SK-N-SH (cell line): ENCODE measurements at regions not wholly inside any gene's neighbourhood (a gene's known extent, or its start where the extent isn't known, plus 50 kb on each side); places are given as distances from the start of the nearest gene placed in this dataset.

Experiments used
- CTCF ChIA-PET: fragments of 300-600, 350-600 bp; formaldehyde crosslinking; extraction: SDS; loops from one replicate; lab custom pipeline; 2021; lab: Yijun Ruan, JAX
- POLR2A ChIA-PET: fragments of 350-600 bp; sonication (Branson Sonifier 250); formaldehyde crosslinking; extraction: SDS; loops from one replicate; lab custom pipeline; 2020; ENCODE audit warnings: antibody characterized with exemption, inconsistent platforms; lab: Yijun Ruan, JAX
- DNase-seq: peaks from one replicate; pipeline ENCODE4 v3.0.0; 2012
- H2AFZ ChIP-seq: fragments of 200-600 bp; sonication (generic); 2 replicates; pipeline ENCODE4 v1.8.1; 2016; ENCODE audit warnings: antibody characterized with exemption, mild to moderate bottlenecking, low read depth
- H3F3A ChIP-seq: fragments of 200-600 bp; sonication (generic); replicated peaks from 2 replicates; pipeline ENCODE3; 2016; ENCODE audit warnings: antibody characterized with exemption, mild to moderate bottlenecking; ENCODE audit not compliant: insufficient read depth
- H3K27ac ChIP-seq, 2 experiments: fragments of 200-500 bp in 1 of 2; fragments of 200-600 bp in 1 of 2; sonication (Bioruptor generic) in 1 of 2; sonication (generic), shearing (Covaris generic) in 1 of 2; 2 replicates each; pipeline versions ENCODE4 v1.5.1 to v1.6.1; 2014 to 2016; ENCODE audit warnings: low read depth in 2 of 2, inconsistent platforms in 1 of 2, low read length in 1 of 2, mild to moderate bottlenecking in 1 of 2, mixed read lengths in 1 of 2
- H3K27me3 ChIP-seq: fragments of 200-600 bp; sonication (generic), shearing (Covaris generic); 2 replicates; pipeline ENCODE4 v1.6.1; 2016; ENCODE audit warnings: mixed run types; ENCODE audit not compliant: insufficient read depth
- H3K36me3 ChIP-seq, 2 experiments: fragments of 200-500 bp in 1 of 2; fragments of 200-600 bp in 1 of 2; sonication (Bioruptor generic) in 1 of 2; sonication (generic) in 1 of 2; replicated peaks in 1 of 2; 2 replicates each; pipeline versions ENCODE3 to v1.5.1; 2014 to 2016; ENCODE audit warnings: low read length in 1 of 2, mild to moderate bottlenecking in 1 of 2; ENCODE audit not compliant: insufficient read depth in 2 of 2, control insufficient read depth in 1 of 2
- H3K4me1 ChIP-seq, 2 experiments: fragments of 200-500 bp in 1 of 2; fragments of 200-600 bp in 1 of 2; sonication (Bioruptor generic) in 1 of 2; sonication (generic), shearing (Covaris generic) in 1 of 2; 2 replicates each; pipeline versions ENCODE4 v1.5.1 to v1.6.1; 2014 to 2016; ENCODE audit warnings: low read depth in 1 of 2, low read length in 1 of 2, mixed run types in 1 of 2; ENCODE audit not compliant: insufficient read depth in 2 of 2, control insufficient read depth in 1 of 2
- H3K4me2 ChIP-seq: fragments of 200-600 bp; sonication (generic), shearing (Covaris generic); 2 replicates; pipeline ENCODE4 v1.6.1; 2017; ENCODE audit warnings: mixed run types
- H3K4me3 ChIP-seq, 2 experiments: fragments of 200-500 bp in 1 of 2; fragments of 200-600 bp in 1 of 2; sonication (Bioruptor generic) in 1 of 2; sonication (generic), shearing (Covaris generic) in 1 of 2; 2 replicates each; pipeline versions ENCODE4 v1.5.1 to v1.8.1; 2014 to 2016; ENCODE audit warnings: low read depth in 2 of 2, inconsistent platforms in 1 of 2, low read length in 1 of 2, mild to moderate bottlenecking in 1 of 2, mixed read lengths in 1 of 2, moderate library complexity in 1 of 2
- H3K79me2 ChIP-seq: fragments of 200-600 bp; sonication (generic); 2 replicates; pipeline ENCODE4 v1.8.1; 2017; ENCODE audit warnings: mild to moderate bottlenecking; ENCODE audit not compliant: insufficient read depth
- H3K9ac ChIP-seq: fragments of 200-600 bp; sonication (generic); 2 replicates; pipeline ENCODE4 v1.6.1; 2017; ENCODE audit warnings: mixed run types
- H3K9me2 ChIP-seq: fragments of 200-600 bp; sonication (generic); 2 replicates; pipeline ENCODE4 v1.6.1; 2017; ENCODE audit warnings: mixed run types
- H3K9me3 ChIP-seq: fragments of 200-600 bp; sonication (generic); 2 replicates; pipeline ENCODE4 v1.6.1; 2017; ENCODE audit warnings: mixed run types, mild to moderate bottlenecking, moderate library complexity
- H4K20me1 ChIP-seq: fragments of 200-600 bp; sonication (generic); 2 replicates; pipeline ENCODE4 v1.6.1; 2017; ENCODE audit warnings: mild to moderate bottlenecking, mixed run types; ENCODE audit not compliant: insufficient read depth
- EP300 ChIP-seq, 2 experiments: IDR thresholded peaks; 2 replicates each; pipeline versions ENCODE4 v1.4.0 to v1.6.1; 2012; ENCODE audit warnings: borderline replicate concordance in 1 of 2, low read depth in 1 of 2, low read length in 1 of 2
- EZH2phosphoT487 ChIP-seq: fragments of 200-600 bp; sonication (generic); IDR thresholded peaks from 2 replicates; pipeline ENCODE4 v1.6.1; 2017; ENCODE audit warnings: low read depth, mixed run types, mild to moderate bottlenecking, antibody characterized with exemption, moderate library complexity, borderline replicate concordance
- FOSL2 ChIP-seq: IDR thresholded peaks from 2 replicates; pipeline ENCODE4 v1.4.0; 2012; ENCODE audit warnings: low read depth, mild to moderate bottlenecking, moderate library complexity, borderline replicate concordance
- FOXJ3 ChIP-seq: sonication (generic); formaldehyde crosslinking; IDR thresholded peaks from 2 replicates; pipeline ENCODE4 v1.5.1; 2020; ENCODE audit warnings: mild to moderate bottlenecking, missing genetic modification reagents
- GABPA ChIP-seq: IDR thresholded peaks from 2 replicates; pipeline ENCODE4 v1.4.0; 2012; ENCODE audit warnings: low read depth, mild to moderate bottlenecking
- MAX ChIP-seq: IDR thresholded peaks from 2 replicates; pipeline ENCODE4 v1.4.0; 2012; ENCODE audit warnings: low read depth
- MXI1 ChIP-seq: IDR thresholded peaks from 2 replicates; pipeline ENCODE4 v1.6.1; 2012; ENCODE audit warnings: mild to moderate bottlenecking, low read depth, low read length, improper control_type of control experiment
- RCOR1 ChIP-seq: fragments of 150-350 bp; IDR thresholded peaks from 2 replicates; pipeline ENCODE4 v1.6.1; 2017; ENCODE audit warnings: antibody characterized with exemption, low read length
- REST ChIP-seq: IDR thresholded peaks from 2 replicates; pipeline ENCODE4 v1.6.1; 2012; ENCODE audit warnings: mild to moderate bottlenecking, low read depth, low read length, moderate library complexity
- RFX5 ChIP-seq: IDR thresholded peaks from 2 replicates; pipeline ENCODE4 v1.6.1; 2012; ENCODE audit warnings: mild to moderate bottlenecking, improper control_type of control experiment, low read length
- TCF12 ChIP-seq: IDR thresholded peaks from 2 replicates; pipeline ENCODE4 v1.4.0; 2012
- TEAD4 ChIP-seq: IDR thresholded peaks from 2 replicates; pipeline ENCODE4 v1.4.0; 2012; ENCODE audit warnings: mild to moderate bottlenecking, borderline replicate concordance; ENCODE audit not compliant: insufficient read depth
- USF1 ChIP-seq: IDR thresholded peaks from 2 replicates; pipeline ENCODE4 v1.4.0; 2012; ENCODE audit warnings: low read depth, borderline replicate concordance
- USF2 ChIP-seq: fragments of 150-350 bp; IDR thresholded peaks from 2 replicates; pipeline ENCODE4 v1.6.1; 2017; ENCODE audit warnings: antibody characterized with exemption, low read length, low read depth, borderline replicate concordance
- YY1 ChIP-seq: IDR thresholded peaks from 2 replicates; pipeline ENCODE4 v1.4.0; 2012; ENCODE audit warnings: low read depth, mild to moderate bottlenecking
- ZBTB33 ChIP-seq: IDR thresholded peaks from 2 replicates; pipeline ENCODE4 v1.4.0; 2012; ENCODE audit warnings: low read depth, borderline replicate concordance
- whole genome bisulfite sequencing: methylation state at CpG from one replicate; pipeline ENCODE4 v1.1.6; 2017; ENCODE audit warnings: low lambda C conversion rate; 5-methylcytosine and 5-hydroxymethylcytosine counted together

- DNase-seq, result no peak
- Histone ChIP-seq H3K9ac (no peak overlapping the region), H3K9me2 (no peaks in the 10 kb centered on the region), H3K36me3 (no peaks in the 10 kb centered on the region), H3K27ac (no peak overlapping the region), H3K79me2 (no peaks in the 10 kb centered on the region), H3K4me2 (no peak overlapping the region), H3F3A (no peaks in the 10 kb centered on the region), H3K4me3 (no peak overlapping the region), H4K20me1 (no peaks in the 10 kb centered on the region), H3K27me3 (no peaks in the 10 kb centered on the region), H2AFZ (no peak overlapping the region), H3K4me1 (no peaks in the 10 kb centered on the region; a peak in 1 of 4 replicates), H3K9me3 (no peaks in the 10 kb centered on the region)
- 8% methylated on average over 4 of the region's 4 CpGs for WGBS
- ChIA-PET CTCF (no interaction called here), POLR2A (no interaction called here)
- TF ChIP-seq USF2, result no peak
- TF ChIP-seq FOXJ3 (CRISPR knock-in tag), result no peak
- no peak for TF ChIP-seq TCF12
- no peak for TF ChIP-seq EP300 (IDR thresholded peaks at IDR 0.05; ENCODE audit: borderline replicate concordance in 1 of 2, low read depth in 1 of 2, low read length in 1 of 2)
- TF ChIP-seq FOSL2, result no peak
- TF ChIP-seq GABPA, result no peak
- TF ChIP-seq MXI1, result no peak
- no peak for TF ChIP-seq RFX5
- TF ChIP-seq TEAD4, result no peak
- no peak for TF ChIP-seq ZBTB33
- no peak for TF ChIP-seq USF1
Observed at GRCh38 chr14:84086714-84087113, 1443.2 kb upstream of the FLRT2 start.

- Histone ChIP-seq H3K9me2 (no peaks in the 10 kb centered on the region), H3K27me3 (no peaks in the 10 kb centered on the region), H4K20me1 (no peaks in the 10 kb centered on the region), H3K4me3 (no peak overlapping the region), H3F3A (no peaks in the 10 kb centered on the region), H3K9me3 (no peaks in the 10 kb centered on the region), H3K36me3 (no peaks in the 10 kb centered on the region), H3K27ac (no peak overlapping the region; a peak in 1 of 4 replicates), H3K4me1 (no peaks in the 10 kb centered on the region; a peak in 1 of 4 replicates), H3K4me2 (no peak overlapping the region), H3K9ac (no peak overlapping the region), H3K79me2 (no peaks in the 10 kb centered on the region), H2AFZ (no peak overlapping the region)
- ChIA-PET CTCF (no interaction called here), POLR2A (no interaction called here)
- no peak for DNase-seq
- no peak for TF ChIP-seq EZH2phosphoT487
- no peak for TF ChIP-seq REST
- TF ChIP-seq MAX, result no peak
- no peak for TF ChIP-seq MXI1
- no peak for TF ChIP-seq YY1
- no peak for TF ChIP-seq RCOR1
- no peak for TF ChIP-seq RFX5
- 62% methylated on average over 8 of the region's 8 CpGs for whole genome bisulfite sequencing
Observed at GRCh38 chr14:84087986-84088531, 1441.9 kb upstream of the FLRT2 start.
